ENCODE measurements at regions not wholly inside any gene's neighbourhood (a gene's known extent, or its start where the extent isn't known, plus 50 kb on each side); places are given as distances from the start of the nearest gene placed in this dataset.

GRCh38 chr4:74660866-74661265, 133.5 kb downstream of the BTC start:
- H3K4me3 ChIP-seq (ENCODE audit: low read depth, low read length) = no peak overlapping the region
- no peak for DNase-seq (ENCODE audit: low read depth)

DNA sequence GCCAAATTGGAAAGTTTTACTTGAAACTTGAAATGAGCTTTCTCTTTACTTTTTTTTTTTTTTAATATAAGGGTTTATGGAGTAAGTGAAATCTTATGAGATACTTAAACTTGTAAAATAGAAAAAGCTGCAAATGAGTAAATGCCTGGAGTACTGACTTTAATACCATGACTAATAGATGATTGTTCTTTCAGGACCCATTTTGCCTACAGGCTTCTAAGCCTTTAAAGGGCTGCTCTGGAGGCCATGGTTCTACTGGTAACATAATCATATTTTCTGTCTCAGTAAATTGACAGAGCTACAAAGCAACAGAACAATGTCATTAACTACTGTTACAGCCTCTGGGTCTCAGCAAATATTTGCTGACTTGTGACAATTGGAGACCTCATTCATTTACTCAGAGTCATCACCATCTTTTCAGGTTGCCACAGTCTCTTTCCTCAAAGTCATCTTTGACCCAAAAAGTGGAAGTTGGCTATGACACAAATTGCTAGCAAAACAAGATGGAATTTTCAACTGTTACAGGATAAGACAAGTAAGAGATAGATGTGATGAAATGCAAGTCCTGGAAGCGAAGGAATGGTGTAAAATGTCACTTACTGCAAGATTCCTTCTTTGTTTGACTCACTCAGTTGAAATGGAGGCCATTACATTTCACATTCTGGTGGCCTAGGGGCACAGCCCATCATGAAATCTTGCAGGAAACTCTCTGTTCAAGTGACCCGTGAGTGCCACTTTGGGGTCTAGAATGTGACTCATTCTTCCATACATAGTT, 132.7 kb downstream of the BTC start:
- TF ChIP-seq, protein P1, sequence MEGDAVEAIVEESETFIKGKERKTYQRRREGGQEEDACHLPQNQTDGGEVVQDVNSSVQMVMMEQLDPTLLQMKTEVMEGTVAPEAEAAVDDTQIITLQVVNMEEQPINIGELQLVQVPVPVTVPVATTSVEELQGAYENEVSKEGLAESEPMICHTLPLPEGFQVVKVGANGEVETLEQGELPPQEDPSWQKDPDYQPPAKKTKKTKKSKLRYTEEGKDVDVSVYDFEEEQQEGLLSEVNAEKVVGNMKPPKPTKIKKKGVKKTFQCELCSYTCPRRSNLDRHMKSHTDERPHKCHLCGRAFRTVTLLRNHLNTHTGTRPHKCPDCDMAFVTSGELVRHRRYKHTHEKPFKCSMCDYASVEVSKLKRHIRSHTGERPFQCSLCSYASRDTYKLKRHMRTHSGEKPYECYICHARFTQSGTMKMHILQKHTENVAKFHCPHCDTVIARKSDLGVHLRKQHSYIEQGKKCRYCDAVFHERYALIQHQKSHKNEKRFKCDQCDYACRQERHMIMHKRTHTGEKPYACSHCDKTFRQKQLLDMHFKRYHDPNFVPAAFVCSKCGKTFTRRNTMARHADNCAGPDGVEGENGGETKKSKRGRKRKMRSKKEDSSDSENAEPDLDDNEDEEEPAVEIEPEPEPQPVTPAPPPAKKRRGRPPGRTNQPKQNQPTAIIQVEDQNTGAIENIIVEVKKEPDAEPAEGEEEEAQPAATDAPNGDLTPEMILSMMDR (IDR thresholded peaks at IDR 0.05; ENCODE audit: insufficient read depth, low read depth, low read length, missing control alignments) = no peak
- H3K4me3 ChIP-seq (ENCODE audit: low read depth, low read length) = no peak overlapping the region
- DNase-seq (ENCODE audit: low read depth) = no peak

More at GRCh38 chr4:74660866-74661265, 133.5 kb downstream of the BTC start:
- TF ChIP-seq, protein P1 (IDR thresholded peaks at IDR 0.05; ENCODE audit: insufficient read depth, low read depth, low read length, missing control alignments) = no peak

- H3K4me3 ChIP-seq (ENCODE audit: low read depth, low read length) = no peak overlapping the region
- TF ChIP-seq, protein P1 (IDR thresholded peaks at IDR 0.05; ENCODE audit: insufficient read depth, low read depth, low read length, missing control alignments) = no peak
- no peak for DNase-seq (ENCODE audit: low read depth)
Measured at GRCh38 chr4:74663631-74664030, 130.7 kb downstream of the BTC start.

- TF ChIP-seq, protein P1 (IDR thresholded peaks at IDR 0.05; ENCODE audit: insufficient read depth, low read depth, low read length, missing control alignments) = no peak
- DNase-seq (ENCODE audit: low read depth) = no peak
Measured at GRCh38 chr4:74665346-74665745, 129.0 kb downstream of the BTC start.

GRCh38 chr4:74665876-74666275, 128.4 kb downstream of the BTC start:
- no peak for DNase-seq (ENCODE audit: low read depth)
- H3K4me3 ChIP-seq (ENCODE audit: low read depth, low read length) = no peak overlapping the region
- TF ChIP-seq, protein P1 (IDR thresholded peaks at IDR 0.05; ENCODE audit: insufficient read depth, low read depth, low read length, missing control alignments) = no peak

More at GRCh38 chr4:74665346-74665745, 129.0 kb downstream of the BTC start:
- no peak overlapping the region for H3K4me3 ChIP-seq (ENCODE audit: low read depth, low read length)

GRCh38 chr4:74667438-74667837, 126.9 kb downstream of the BTC start:
- DNase-seq (ENCODE audit: low read depth) = no peak
- TF ChIP-seq, protein P1 (IDR thresholded peaks at IDR 0.05; ENCODE audit: insufficient read depth, low read depth, low read length, missing control alignments) = no peak
- no peak overlapping the region for H3K4me3 ChIP-seq (ENCODE audit: low read depth, low read length)

GRCh38 chr4:74667944-74668343, 126.4 kb downstream of the BTC start:
- DNase-seq (ENCODE audit: low read depth) = no peak
- TF ChIP-seq, protein P1 (IDR thresholded peaks at IDR 0.05; ENCODE audit: insufficient read depth, low read depth, low read length, missing control alignments) = no peak
- no peak overlapping the region for H3K4me3 ChIP-seq (ENCODE audit: low read depth, low read length)
